Non-pigmented ciliary epithelial cell (primary cell): ENCODE measurements at regions not wholly inside any gene's neighbourhood (a gene's known extent, or its start where the extent isn't known, plus 50 kb on each side); places are given as distances from the start of the nearest gene placed in this dataset.
A peak's percentile ranks its signal among the peaks of the same experiment; 100 is the strongest.
"Not testable (repeated sequence)": the region's sequence is repeated elsewhere in the genome, so short reads cannot be mapped to it uniquely, and the experiment has no call there.

Source experiments
- DNase-seq: peaks from one replicate; pipeline ENCODE4 v3.0.0-alpha.2; 2010; ENCODE audit warnings: low read depth

DNA sequence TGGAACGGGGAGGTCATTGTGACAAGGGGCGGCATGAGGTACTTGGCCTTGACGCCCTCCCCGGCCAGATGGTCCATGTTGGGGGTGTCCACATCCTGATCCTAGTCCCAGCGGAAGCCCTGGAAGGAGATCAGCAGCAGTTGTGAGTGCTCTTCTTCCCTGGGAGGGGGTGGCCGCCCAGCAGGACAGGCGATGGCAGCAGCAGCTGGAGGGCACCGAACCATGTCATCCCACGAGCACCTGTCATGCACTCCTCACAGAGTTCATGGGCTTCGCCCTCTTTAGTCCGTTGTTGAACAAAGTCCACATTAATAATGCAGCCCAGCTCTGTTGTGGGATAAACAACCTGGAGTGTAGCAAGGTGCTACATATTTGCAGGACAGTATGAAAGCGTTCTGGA lies 130.7 kb downstream of the UNC93B1 start:
- not testable (repeated sequence) for DNase-seq

DNA sequence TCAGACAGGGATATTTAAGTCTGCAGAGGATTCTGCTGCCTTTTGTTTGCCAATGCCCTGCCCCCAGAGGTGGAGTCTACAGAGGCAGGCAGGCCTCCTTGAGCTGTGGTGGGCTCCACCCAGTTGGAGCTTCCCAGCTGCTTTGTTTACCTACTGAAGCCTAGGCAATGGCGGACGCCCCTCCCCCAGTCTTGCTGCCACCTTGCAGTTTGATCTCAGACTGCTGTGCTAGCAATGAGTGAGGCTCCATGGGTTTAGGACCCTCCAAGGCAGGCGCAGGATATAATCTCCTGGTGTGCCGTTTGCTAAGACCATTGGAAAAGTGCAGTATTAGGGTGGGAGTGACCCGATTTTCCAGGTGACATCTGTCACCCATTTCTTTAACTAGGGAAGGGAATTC lies 132.7 kb downstream of the UNC93B1 start:
- not testable (repeated sequence) for DNase-seq

DNA sequence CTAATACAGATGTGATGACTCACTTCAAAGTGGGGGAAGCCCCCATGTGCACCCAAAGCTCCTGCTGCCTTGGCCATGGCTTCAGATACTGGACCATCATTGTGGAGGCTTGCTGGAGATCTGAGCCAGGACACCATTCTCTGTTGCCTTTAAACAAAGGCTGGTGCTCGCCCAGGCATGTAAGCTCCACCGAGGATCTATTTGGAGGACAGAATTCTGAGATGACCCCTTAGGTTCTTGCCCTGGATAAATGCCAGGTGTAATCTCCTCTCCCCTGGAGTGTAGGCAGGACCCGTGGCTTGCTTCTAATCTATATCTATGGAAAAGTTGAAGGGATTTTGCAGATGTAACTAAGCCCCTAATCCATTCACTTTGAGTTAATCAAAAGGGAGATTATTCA lies 141.0 kb downstream of the UNC93B1 start:
- not testable (repeated sequence) for DNase-seq

DNA sequence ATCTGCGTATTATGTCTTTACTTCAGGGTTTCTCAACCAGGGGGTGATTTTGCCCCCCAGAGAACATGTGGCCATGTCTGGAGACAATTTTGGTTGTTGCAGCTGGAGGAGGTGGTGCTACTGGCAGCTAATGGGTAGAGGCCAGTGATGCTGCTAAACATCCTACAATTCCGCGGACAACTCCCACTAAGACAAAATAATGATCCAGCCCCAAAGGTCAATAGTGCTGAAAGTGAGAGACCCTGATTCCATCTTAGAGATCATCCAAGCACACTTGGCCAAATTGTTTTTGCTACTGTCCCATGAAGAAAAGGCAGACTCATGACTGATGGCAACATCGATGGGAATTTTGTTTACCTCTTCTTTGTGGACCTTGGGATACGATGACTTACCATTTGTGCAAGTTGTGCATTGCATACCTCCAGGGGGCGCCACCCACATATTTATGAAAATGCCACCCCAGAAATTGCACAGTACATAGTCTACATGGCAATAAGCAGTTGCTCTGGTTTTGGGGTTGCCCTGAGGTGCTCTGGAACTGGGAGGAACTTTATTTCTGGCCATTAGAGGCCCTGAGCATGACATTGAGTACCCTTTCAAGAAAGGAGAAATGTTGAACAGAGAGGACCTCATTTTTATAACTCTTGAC lies 144.3 kb downstream of the UNC93B1 start:
- not testable (repeated sequence) for DNase-seq

DNA sequence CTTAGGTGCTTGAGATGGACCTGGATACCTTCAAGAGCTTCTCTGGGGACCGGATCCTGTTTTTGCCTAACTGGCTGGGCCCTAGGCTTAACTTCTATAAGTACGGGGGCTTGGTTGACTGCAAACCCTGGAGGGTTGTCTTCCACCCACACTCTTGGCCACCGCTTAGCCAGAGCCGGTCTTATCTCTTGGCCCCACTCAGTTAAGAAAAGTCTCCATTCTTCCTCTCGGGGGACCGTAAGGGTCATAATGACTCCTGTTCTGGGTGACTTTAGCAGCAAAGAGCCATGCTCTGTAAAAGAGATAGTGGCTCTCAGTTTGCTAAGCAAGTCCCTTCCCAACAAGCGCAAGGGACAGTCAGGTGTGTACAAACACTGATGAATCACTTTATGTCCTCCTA lies 153.2 kb downstream of the UNC93B1 start:
- DNase-seq: not testable (repeated sequence)

DNA sequence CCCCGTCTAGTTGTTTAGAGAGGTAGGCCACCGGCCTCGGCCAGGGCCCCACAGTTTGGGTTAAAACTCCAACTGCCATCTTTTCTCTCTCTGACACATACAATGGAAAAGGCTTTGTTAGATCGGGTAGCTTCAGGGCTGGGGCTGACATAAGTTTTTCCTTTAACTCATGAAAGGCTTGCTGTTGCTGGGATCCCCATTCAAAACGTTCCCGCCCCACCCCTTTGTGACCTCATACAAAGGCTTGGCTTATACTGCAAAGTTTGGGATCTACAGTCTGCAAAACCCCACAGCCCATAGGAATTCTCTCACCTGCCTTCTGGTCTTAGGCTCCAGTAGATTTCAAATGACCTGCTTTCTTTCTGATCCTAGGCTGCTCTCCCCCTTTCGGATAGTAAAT lies 154.1 kb downstream of the UNC93B1 start:
- DNase-seq: not testable (repeated sequence)

DNA sequence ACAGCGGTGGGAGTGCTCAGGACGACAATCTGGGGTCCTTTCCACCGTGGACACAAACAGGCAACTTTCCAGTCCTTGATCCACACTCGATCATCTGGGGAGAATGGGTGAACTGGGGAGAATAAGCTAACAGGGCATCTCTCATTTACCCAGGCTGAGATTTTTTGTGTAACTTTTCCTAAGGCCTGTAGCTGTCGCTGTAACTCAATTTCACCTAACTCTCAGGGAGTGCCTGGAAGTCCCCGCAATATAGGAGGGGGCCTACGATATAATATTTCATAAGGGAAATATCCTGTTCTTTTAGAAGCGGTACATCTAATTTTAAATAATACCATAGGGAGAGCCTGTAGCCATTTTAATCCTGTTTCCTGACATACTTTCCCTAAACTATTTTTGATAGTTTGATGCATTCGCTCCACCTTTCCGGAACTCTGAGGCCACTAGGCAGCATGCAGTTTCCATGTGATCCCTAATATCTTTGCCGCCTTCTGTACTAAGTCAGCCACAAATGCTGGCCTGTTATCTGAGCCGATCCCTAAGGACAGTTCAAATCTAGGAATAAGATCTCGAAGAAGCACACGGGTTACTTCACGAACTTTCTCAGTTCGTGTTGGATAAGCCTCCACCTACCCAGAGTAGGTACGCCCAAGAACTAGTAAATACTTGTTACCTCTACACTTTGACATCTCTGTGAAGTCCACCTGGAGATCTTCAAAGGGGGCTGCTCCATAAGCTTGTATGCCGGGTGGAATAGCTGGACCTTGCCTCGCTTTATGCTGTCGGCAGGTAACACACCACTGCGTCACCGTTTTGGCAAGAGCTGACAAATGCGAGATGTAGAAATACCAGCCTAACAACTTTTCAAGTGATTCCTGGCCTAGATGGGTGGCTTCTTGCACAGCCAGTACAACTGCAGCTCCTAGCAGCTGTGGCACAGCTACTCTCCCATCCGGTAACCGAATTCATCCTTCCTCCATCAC lies 155.7 kb downstream of the UNC93B1 start:
- not testable (repeated sequence) for DNase-seq

DNA sequence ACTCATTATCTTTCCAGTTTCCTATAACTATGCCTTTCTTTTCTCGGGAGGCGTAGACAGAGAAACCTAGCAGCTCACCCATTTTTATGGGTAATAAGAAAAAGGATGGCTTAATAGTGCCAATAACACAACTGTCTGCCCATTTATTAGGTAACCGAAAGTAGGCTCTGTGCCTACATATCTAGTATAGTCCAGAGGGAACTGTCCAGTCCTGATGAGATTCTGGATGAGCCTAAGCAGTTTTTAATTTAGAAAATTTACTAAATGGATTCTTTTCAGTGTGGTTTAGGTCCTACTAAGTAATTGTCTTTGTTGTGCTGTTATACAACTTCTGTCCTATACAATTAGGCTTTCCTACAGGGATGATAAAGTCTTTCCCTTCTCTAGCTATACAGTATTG lies 157.6 kb downstream of the UNC93B1 start:
- not testable (repeated sequence) for DNase-seq

DNA sequence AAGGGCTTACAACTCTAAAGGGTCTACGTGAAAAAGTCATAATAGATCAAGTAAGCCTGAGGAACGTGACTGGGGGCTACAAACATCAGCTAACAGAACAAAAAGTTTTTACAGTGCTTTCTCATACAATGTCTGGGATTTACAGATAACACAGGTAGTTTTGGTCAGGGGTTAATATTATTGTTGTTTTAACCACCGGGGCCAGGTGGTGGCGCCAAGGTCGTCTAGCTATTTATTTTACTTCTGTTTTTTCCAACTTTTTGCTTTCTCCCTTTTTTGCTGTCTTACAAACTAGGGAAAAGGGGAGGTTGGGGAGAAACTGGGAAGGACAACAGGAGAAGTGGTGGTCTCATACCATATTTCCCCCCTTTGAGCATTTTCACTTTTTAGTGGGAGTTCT lies 158.6 kb downstream of the UNC93B1 start:
- not testable (repeated sequence) for DNase-seq

DNA sequence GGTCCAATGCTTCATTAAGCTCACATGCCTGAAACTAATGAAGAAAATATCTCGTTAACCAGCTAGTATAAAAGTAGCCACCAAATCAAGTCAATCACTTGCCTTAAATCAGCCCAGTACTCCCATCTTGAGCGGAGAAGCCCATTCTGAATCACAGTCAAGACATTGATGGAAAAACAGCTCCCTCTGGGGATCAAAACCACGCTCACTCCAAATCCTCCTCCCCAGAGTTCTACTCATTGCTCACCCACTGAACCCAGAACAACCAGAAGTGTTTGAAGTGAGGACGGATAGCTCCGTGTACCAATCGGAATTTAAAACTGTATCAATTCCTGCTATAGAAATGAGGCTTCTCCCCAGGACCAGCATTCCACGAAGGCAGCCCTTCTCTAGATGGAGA lies 163.3 kb downstream of the UNC93B1 start:
- DNase-seq: not testable (repeated sequence)

DNA sequence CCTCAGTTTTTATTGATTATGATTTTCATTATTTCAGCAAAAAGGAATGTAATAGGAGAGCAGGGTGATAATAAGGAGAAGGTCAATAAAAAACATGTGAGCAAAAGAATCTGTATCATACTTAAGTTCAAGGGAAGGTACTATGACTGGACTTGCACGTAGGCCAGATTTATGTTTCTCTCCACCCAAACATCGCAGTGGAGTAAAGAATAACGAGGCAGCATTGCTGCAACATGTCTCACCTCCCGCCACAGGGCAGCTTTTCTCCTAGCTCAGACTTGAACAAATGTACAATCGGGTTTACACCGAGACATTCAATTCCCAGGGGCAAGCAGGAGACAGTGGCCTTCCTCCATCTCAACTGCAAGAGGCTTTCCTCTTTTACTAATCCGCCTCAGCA lies 155.7 kb upstream of the ALDH3B2 start:
- DNase-seq: not testable (repeated sequence)

DNA sequence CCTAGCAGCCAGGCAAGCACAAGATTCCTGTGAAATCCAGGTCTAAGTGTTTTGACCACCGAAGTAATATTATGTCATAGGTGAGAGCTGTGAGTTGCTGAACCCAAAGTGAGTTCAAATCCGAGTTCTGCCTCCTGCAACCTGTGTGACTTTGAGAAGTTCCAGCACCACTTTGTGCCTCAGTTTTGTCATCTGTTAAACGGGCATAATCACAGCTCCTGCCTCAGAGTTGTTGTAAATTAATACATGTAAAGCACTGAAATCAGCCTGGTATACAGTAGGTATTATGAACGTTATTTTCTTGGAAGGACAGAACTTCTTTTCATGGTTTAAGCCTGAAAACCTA lies 152.5 kb upstream of the ALDH3B2 start:
- DNase-seq: not testable (repeated sequence)

DNA sequence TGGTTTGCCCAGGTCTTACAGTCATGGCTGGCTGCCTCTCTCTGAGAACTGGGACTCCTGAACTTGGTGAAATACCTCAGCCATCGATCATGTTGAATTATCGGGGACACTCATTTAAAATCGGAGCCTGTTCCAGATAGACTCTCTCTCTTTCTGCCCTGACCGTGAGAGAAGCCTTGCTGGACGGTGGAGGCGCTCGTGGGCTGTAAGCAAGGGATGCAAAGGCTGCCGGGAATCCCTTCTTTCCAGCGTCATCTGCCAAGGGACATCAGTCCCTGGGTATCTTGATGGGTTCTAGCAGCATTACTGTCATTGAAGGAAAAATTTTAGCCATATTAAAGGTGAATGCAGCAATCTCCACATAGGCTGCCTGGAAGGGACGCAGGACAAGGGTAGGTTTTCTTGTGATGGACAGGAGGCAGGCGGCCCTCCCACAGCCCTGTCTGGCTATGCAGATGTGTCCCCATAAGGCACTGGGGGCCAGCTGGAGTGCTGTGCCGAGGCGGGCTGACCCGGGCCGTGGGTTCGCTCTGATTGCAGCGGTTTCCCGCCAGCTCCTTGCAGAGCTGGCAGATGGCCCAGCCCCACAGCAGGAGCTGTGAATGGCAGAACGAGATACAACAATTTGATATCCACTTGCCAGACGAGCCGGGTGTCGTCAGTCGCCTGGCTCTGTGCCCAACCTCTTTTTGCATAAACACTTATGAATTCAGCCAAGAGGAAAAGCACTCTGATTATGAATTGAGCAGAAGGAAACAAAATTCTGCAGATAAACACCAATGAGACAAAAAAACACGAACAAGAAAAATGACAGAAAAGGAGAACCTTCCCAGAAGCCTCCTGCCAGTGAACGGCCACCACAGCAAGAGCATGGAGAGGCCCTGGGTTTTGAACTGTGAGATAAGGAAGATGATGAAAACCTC lies 151.9 kb upstream of the ALDH3B2 start:
- not testable (repeated sequence) for DNase-seq

DNA sequence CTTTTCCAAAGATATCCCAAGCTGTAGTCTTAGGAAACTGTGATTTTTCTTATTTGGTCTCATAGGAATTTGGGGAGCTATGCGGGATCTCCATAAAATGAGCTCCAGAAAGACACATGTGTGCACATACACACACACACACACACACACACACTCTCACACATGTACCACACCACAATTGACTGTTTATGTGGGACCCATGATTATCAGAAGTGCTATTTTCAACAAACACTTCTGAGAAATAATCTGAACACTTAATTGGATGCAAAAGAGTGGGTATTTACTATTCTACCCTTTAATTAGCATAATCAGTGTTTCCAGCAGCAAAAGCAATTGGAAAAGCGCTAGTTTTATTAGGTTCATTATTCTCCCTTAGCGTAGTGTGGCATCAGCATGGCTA lies 150.4 kb upstream of the ALDH3B2 start:
- DNase-seq: not testable (repeated sequence)

DNA sequence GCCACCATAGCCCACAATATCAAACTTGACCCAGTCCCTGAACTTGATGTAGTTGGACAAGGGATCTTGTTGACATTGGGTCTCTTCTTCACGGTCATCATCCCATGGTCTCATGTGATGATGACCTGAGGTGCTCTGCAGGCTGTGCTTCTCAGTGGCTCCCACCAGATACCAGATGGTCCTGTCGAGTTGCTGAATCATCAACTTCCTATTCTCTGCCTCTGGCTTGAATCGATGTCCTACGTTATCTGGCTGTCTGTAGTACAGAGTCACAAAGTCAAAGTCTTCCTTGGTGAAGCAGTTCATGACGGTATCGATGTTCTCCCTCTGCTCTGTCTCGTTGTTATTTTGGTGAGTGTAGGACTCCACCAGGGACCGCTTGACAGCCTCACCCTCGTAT lies 145.7 kb upstream of the ALDH3B2 start:
- DNase-seq: no peak

DNA sequence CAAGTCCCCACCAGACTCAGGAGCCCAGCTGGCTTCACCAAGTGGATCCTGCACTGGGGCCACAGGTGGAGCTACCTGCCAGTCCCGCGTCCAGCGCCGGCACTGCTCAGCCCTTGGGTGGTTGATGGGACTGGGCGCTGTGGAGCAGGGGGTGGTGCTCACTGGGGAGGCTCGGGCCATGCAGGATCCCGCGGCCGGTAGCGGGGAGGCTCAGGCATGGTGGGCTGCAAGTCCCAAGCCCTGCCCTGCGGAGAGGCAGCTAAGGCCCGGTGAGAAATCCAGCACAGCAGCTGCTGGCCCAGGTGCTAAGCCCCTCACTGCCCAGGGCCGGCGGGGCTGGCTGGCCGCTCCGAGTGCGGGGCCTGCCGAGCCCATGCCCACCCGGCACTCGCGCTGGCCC lies 143.1 kb upstream of the ALDH3B2 start:
- DNase-seq: not testable (repeated sequence)

DNA sequence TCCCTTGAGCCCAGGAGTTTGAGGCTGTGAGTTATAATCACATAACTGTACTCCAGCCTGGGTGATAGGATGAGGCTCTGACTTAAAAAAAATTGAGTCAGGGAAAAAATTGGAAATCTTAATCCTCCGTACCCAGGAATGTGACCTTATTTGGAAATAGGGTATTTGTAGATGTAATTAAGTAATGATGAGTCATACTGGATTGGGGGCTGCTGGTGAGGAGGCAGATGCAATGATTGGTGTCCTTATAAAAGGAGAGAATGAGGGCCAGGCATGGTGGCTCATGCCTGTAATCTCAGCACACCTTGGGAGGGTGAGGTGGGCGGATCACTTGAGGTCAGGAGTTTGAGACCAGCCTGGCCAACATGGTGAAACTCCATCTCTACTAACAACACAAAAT lies 134.9 kb upstream of the ALDH3B2 start:
- DNase-seq: not testable (repeated sequence)

DNA sequence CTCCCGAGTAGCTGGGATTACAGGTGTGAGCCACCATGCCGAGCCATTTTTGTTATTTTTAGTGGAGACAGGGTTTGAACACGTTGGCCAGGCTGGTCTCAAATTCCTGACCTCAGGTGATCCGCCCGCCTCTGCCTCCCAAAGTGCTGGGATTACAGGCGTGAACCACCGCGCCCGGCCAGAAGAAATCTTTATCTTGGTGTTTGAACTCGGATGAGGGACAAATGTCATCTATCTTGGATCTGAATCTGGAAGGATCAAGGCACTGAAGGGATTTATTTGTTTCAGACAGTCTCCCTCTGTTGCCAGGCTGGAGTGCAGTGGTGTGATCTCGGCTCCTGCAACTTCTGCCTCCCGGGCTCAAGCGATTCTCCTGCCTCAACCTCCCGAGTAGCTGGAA lies 133.5 kb upstream of the ALDH3B2 start:
- not testable (repeated sequence) for DNase-seq

DNA sequence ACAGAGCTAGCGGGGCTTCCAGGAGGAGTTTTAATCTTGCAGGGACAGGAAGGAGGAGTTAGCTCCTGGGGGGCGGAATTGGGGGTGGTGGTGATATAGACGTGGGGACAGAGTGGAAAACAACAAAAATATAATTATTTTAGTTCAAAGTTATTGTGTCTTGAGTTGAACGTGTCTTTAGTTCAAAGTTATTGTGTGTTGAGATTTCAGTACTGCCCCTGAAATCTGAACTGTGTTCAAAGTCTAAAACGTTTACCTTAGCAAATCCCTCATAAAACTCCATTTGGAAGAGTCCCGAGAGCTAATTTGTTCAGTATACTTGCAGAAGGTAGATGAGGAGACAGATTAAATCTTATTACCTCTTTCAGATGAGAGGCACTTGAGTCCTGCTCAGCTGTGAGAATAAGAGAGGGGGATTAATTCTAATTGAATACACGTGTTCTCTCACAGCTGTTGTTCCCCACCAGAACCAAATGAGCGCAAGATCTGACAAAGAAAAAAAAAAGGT lies 132.4 kb upstream of the ALDH3B2 start:
- DNase-seq: not testable (repeated sequence)

DNA sequence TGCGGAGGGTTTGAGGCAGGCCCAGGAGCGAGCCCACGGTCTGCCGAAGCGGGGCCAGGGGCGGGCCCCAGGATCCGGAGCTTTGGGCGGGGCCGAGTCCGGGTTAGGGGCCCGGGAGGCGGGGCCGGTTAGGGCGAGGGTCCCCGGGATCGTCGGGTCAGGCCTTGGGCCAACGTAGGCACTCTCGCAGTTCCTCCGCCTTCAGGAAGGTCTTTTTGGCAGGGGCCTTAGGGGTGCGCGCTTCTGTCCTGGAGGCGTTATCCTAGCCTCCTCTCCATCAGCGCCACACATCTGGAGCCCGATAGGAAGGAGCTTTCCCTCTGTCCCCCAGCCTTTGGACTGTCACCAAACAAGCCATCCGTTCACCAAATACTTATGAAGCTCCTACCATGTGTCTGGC lies 131.8 kb upstream of the ALDH3B2 start:
- not testable (repeated sequence) for DNase-seq

DNA sequence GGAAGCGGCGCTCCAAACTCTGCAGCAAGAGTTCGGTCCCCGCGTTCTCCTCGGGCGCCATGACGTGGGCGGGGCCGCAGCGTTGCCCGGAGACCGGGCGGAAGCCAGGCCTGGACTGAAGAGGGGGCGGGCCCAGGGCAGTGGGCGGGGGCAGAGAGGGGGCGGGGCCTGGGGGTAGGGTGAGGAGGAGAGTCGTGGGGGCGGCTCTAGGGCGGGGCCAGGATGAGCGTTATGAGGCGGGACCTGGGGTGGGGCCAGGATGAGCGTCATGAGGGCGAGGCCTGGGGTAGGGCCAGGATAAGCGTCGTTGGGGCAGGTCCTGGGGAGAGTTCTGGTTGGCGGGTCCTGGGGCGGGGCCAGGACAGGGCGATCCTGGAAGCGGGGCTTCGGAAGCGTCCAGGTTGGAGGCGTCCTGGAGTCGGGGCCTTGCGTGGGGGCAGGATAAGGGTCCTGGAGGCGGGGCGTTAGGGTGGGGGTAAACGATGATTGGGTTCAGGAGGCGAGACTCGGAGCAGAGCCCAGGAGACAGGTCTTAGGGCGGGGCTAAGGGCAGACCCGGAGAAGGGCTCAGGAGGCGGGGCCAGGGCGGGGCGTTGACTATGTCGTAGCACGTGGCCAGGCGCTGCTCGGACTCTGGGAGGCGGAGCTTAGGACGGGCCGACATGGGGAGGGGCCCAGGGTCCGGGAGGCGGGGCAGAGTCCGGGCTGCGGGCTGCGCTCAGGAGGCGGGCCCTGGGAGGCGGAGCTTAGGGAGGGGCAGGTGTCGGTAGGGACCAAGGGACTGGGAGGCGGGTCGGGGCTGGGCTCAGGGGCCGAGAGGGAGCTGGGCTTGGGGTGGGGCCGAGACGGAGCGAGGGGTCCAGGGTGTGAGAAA lies 131.1 kb upstream of the ALDH3B2 start:
- DNase-seq: peak; percentile 81
